GM18907 (cell line): ENCODE measurements at regions not wholly inside any gene's neighbourhood (a gene's known extent, or its start where the extent isn't known, plus 50 kb on each side); places are given as distances from the start of the nearest gene placed in this dataset.

Source experiments
- ATAC-seq: cut with Tn5 transposase; IDR thresholded peaks from one replicate; pipeline ENCODE4 v1.9.1; 2021; ENCODE audit warnings: mild to moderate bottlenecking, moderate library complexity; ENCODE audit not compliant: unreplicated experiment

DNA sequence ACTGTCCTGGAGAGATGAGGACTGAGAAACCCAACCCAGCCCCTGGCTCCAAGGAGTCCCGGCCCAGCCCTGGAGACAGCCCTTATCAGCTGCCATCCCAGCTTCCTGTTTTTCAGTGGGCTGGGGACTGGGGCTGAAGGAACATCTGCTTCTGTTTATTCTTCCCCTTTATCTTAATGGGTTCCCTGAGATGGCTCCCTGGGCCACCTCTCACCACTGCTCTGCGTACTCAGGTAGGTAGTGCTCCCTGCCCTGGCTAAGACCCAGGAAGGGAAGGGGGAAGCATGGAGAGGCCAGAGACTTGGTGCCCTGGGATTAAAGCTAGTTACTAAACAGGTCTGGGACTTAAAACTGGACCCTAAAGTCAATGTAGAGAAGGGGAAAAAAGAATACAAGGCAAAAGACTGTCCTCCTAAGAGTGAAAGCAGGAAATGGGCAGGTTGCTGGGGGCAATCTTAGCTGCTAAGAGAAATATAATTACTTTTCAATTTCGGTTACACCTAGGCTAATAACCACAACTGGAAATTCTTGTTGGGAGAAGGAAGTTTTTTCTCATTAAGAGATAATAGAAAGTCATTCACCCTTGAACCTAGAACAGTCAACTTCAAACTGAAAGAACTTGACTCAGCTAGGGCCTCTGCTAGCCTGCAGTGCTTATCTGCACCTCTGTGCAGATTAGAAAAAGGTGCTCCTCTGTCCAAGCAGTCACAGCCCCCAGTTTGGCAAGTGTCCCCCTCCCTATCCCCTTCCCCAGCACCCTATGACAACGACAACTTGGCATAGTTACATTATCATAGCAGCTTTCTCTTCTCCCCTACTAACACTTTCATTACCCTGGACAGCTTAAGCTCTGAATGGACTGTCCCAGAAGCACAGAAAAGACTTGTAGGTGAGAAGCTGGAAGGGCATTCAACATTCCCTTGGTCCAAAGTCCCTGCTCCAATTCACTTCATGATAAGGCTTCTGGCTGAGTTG, 65.6 kb upstream of the KDM7A start:
- ATAC-seq: peak; percentile 64

DNA sequence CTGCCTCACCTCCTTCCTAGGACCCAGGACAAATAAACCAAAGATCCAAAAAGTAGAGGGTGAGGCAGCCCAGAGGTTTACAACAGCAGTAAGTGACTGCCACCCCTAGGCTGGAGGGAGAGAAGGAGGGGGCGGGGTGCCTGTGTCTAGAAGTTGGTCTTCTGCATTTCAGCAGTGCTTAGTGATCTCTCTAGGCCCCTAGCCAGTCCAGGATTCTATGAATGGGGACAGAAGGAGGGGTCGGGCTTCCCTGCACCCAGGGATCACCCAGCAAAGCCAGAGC, 62.8 kb upstream of the KDM7A start:
- no peak for ATAC-seq

DNA sequence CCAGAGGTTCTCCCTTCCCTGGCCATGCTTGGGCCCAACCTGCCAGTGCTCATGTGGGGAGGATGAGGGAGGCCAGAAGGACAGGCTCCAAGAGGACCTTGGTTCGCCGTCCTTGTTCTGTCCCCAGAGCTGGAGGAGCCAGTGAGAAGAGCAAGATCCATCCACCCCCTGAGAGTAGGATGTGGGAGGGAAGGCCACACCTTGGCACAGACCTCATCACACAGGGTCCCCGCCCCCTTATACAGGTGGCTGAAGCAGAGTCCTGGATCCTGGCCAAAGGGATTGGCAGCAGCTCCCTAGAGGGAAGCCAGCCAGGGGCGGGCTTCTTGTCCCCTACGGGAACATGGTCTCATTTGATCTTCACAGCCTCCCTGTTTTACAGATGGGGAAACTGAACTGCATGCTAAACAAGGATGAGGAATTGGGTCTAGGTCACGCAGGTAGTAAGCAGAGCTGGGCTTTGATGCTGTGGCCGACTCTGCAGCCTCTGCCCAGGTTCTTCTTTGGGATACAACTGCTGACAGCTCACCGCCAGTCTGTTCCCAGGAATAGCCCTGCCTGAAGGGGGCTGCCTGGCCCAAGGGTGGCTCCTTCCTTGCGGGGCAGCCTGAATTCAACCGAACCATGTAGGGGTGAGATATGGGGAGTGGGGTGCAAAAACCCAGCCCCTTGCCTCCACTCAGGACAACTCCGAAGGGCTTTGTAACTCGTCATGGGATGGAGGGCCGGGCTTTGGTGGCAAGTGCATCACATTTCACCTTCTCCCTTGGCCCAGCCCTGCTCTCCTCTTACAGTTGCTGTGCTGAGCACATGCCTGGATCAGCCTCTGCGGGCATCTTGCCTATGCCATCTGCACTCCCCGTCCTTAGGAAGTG, 62.2 kb upstream of the KDM7A start:
- no peak for ATAC-seq

DNA sequence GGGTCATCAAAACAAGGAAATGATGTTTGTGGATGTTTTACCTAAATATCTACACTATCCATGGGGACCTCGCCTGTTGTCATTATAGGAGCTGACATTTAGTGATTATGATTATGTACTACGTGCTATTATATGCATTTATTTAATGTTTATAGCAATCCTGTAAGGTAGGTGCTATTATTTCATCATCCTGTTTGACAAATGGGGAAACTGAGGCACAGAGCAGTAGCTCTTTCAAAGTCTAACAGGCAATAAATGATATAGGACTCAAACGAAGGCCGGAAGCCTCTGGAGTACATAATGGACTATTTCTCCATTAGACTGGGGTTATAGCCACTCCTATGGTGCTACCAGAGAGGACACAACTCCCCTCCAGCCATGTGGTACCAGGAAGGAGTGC, 60.6 kb upstream of the KDM7A start:
- ATAC-seq: no peak

DNA sequence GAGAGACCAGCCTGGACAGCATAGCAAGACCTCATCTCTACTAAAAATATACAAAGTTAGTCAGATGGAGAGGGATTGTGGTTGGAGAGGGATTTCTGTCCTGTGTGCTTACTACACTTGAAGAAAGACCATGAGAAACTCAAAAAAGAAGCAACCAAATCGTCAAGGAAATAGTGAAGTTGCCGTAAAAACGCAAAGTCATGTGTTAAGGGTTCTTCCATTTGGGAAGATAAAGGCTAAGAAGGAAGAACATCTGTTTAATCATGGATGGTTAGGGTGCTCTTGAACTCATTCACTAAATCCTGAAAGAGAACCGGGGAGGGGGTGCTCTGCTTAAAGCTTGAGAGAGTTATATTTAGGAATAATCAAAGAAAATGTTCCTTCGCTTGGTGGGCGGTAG, 59.8 kb upstream of the KDM7A start:
- no peak for ATAC-seq

DNA sequence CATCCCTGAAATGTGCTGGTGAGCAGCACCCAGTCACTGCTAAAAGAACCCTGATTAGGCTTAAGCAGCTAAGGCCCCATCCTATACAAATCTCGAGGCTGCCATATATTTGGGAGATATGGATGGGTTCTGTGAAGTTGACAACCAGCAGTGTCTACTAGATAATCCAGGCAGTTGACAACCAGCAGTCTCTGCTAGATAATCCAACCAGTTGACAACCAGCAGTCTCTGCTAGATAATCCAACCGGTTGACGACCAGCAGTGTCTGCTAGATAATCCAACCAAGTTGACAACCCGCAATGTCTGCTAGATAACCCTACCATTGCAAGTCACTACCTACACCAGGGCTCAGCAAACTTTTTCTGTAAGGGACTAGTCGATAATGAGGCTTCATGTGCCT, 58.3 kb upstream of the KDM7A start:
- ATAC-seq: no peak

DNA sequence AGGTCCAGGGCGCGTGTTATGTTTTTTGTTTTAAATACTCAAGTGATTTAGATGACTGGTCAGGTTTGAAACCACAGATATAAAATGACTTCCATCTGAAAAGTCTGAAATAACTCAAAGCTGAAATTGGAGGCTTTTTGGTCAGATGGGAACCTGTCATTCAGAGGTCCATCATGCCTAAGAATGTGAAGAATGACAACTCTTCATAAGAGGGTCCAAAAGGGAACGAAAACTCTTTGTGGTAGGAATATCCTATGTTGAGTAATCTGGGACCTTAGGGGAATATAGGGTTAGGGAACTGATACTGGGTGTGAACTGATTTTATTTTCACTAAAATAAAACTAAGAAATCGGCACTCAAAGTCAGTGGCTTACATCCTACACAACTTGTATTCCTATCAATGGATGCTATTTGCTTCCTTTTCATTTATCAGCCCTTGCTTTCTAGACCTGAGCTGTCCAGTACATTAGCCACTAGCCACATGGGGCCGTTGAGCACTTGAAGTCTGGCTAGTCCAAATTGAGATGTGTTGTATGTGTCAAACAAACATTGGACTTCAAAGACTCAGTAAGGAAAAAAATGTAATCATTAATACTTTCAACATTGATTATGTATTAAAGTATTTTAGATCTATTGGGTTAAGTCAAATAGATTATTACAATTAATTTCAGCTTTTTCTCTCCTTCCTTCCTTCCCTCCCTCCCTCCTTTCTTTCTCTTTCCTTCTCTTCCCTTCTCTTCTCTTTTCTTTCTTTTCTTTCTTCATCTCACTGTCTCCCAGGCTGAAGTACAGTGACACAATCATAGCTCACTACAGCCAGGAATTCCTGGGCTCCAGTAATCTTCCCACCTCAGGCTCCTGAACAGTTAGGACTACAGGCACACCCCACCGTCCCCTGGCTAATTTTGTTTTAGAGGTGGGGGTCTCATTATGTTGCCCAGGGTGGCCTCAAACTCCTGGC, 56.5 kb upstream of the KDM7A start:
- ATAC-seq: no peak

DNA sequence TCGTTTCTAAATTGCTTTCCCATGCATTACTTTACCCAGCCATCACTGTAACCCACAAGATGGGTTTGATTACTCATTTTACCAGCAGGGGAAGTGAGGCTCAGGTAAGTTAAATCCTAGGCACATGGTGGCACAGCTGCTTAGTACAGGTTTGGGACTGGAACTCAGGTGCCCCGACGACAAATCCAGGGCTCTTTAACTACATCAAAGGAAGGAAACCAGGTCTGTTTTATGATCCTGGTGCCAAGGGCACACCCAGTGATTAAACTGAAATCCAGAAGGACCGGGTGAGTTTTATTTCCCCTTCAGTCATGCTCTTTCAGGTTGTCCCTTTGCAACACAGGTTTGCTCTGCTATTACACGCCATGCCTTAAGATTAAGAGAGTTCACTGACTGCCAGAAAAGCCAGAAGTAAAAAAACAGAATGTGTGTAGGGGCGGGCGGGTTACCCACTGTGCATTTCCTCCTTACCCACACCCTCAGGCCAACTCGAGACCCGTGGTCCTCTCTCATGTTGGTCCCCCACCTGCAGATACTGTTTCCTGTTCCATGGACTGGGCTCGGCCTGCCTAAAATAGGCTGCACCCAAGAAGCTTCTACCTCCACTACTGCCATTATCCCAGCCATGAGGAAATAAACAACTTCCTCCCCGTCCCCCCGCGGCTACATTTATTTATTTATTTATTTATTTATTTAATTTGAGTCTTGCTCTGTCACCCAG, 55.1 kb upstream of the KDM7A start:
- no peak for ATAC-seq

DNA sequence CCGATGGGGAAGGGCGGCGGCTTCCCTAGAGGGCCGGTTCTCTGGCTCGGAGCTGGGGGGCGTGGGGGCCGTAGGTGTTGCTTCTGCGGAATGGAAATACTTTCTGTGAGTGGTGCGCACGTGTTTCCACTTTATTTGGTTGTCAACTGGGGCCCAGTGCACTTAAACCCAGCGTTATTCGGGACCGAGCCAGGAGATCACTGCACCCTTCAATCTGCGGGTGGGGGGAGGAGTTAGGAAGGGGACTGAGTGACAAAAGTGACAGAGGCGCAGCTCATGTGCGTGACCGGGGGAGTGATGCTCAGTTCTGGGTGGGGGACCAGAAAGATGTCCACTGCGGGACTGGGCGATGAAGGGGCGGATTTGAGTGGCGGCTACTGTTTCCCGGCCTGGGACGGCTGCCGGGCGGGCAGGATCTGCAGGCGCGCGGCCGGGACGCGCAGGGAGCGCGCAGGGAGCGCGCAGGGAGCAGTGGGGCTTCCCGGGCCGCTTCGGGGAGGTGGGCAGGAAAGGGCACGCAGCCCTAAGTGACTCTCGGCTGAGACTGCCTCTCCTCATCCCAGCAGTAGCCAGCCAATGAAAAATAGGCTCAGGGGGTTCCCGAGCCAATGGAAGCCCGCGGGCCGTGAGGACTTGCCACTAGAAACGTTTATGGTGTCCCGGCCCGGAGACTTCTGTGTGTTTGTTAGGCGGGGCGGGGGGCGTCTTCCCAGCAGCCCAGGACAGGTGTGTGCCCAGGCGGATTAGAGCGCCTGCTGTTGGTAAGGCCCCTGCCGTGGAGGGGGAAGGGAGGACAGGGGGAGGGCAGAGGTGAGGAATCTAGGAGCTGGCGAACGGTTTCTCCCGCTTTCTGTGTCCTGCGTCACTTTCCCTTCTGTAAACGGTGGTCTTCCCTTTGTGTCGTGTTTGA, 54.3 kb upstream of the KDM7A start:
- ATAC-seq: peak; percentile 16

DNA sequence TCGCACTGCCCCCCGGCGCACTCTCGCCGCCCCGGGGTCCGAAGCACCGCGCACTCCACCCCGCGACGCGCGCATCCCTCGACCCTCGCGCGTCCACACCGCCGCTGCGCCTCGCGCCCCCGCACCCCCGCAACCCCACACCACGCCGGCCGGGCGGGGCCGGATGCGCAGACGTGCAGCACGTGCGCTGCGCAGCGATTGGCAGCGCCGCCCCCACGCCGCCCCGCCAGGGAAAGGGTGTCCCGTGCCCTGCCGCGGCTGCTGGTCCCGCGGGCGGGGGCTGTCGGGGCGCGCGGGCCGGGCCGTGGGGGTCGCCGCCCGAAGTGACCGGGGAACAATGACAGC, 53.7 kb upstream of the KDM7A start:
- ATAC-seq: peak; percentile 23

DNA sequence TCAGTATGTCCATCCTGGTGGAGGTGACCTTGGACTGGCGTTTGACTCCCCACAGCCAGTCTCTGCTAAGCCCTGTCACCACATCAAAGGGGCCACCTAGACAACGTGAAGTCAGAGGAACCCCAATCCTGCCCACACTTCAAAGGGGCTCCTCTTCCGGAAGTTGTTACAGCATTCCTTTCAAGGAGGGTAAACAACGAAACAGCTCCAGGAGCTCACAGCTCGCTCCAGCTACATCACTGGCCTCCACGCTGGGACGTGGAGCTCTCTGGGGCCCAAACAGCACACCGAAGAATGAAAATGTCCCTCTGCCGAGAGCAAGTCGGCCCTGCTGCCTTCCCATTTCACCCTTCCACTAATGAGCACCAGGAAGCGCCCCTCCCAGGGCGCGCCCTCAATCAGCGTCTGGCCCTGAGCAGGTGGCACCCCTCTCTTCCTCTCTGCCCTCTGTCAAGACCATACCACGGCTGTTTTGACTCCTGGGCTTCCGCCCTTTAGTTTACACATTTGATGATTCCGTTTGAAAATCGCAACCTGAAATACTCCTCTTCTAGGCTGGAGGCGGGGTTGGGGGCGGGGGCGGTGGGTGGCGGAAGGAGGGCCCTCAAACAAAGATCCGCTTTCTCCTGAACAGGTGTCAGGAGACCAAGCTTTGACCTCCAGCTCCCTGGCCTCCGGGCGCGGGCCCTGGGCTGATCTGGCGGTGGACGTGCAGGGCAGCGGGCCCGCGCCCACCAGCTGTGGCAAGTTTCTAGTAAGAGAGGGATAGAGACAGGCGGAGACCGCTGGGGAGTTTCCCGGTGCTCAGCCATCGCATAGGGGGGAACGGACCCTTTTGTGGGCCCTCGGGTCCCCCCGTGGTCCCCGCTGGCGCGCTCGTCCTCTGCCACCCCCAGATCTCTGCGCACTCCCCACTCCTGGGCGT, 53.1 kb upstream of the KDM7A start:
- peak; percentile 28 for ATAC-seq

DNA sequence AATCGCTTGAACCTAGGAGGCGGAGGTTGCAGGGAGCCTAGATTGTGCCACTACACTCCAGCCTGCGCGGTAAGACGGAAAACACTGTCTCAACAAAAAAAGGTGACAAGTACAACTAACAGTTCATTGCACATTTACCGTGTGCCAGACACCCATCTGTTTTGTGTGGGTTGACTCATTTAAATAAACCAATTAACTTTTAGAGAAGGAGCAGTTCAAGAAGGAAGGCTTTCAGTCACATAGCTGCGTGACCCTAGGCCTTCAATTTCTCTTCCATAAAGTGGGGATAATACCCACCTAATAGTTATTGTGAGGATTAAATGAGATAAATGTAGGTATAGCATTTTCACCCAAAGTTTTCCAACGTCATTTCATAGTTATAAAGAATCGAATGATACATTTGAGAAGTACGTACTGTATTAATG, 52.3 kb upstream of the KDM7A start:
- no peak for ATAC-seq
